Rectal smooth muscle tissue (tissue), 1 donor: ENCODE measurements at regions not wholly inside any gene's neighbourhood (a gene's known extent, or its start where the extent isn't known, plus 50 kb on each side); places are given as distances from the start of the nearest gene placed in this dataset.
"Not testable (repeated sequence)": the region's sequence is repeated elsewhere in the genome, so short reads cannot be mapped to it uniquely, and the experiment has no call there.

Experiments
- H3K27ac ChIP-seq: one replicate; pipeline ENCODE4 v1.7.0; 2013; ENCODE audit warnings: low read depth, low read length, inconsistent platforms
- H3K27me3 ChIP-seq: one replicate; pipeline ENCODE4 v1.7.0; 2013; ENCODE audit warnings: low read length; ENCODE audit not compliant: control insufficient read depth, insufficient read depth
- H3K36me3 ChIP-seq: one replicate; pipeline ENCODE4 v1.7.0; 2013; ENCODE audit warnings: low read length; ENCODE audit not compliant: control insufficient read depth, insufficient read depth
- H3K4me1 ChIP-seq: one replicate; pipeline ENCODE4 v1.7.0; 2013; ENCODE audit warnings: low read length; ENCODE audit not compliant: control insufficient read depth, insufficient read depth
- H3K4me3 ChIP-seq: one replicate; pipeline ENCODE4 v1.7.0; 2013; ENCODE audit warnings: low read length
- H3K9ac ChIP-seq: one replicate; pipeline ENCODE4 v1.7.0; 2013; ENCODE audit warnings: low read length

DNA sequence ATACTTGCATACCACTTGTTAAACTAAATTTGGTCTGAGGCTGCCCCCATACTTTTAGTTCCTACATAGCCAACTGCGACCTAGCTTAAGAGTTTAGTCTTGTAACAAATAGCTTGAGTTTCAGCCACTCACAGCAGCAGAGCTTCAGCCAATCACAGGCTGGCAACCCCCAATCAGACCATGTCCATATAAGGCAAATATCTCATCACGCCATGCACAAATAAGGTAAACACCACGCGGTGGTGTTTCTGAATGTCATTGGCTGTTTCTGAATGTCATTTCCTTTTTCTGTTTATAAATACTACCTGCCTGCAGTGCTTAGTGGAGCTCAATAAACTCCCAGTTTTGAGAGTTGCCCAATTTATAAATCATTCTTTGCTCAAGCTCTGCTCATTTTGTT lies 143.1 kb upstream of the MAD2L1 start:
- Histone ChIP-seq H3K27ac (no peak overlapping the region), H3K4me3 (no peak overlapping the region), H3K4me1 (no peaks in the 10 kb centered on the region)

DNA sequence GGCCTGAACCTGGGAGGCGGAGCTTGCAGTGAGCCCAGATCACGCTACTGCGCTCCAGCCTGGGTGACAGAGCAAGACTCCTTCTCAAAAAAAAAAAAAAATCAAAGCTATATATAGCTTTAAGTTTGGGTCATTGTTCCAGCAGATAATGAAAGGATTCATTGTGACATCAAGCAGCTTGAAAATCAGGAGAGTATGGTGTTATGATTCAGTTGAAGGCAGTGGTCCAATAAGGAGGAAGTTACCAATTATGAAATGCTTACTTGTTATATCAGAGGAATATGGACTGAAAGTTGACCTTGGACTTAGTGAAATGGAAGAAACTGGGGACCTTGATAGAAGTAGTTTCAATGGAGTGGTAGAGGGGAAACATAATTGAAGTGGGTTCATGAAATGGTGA lies 140.4 kb upstream of the MAD2L1 start:
- Histone ChIP-seq H3K9ac (no peak overlapping the region), H3K4me3 (no peak overlapping the region), H3K27me3 (no peaks in the 10 kb centered on the region), H3K4me1 (no peaks in the 10 kb centered on the region), H3K27ac (no peak overlapping the region), H3K36me3 (no peaks in the 10 kb centered on the region)

More for the DNA sequence above, 143.1 kb upstream of the MAD2L1 start:
- no peaks in the 10 kb centered on the region for H3K27me3 ChIP-seq
- no peaks in the 10 kb centered on the region for H3K36me3 ChIP-seq
- H3K9ac ChIP-seq: no peak overlapping the region

DNA sequence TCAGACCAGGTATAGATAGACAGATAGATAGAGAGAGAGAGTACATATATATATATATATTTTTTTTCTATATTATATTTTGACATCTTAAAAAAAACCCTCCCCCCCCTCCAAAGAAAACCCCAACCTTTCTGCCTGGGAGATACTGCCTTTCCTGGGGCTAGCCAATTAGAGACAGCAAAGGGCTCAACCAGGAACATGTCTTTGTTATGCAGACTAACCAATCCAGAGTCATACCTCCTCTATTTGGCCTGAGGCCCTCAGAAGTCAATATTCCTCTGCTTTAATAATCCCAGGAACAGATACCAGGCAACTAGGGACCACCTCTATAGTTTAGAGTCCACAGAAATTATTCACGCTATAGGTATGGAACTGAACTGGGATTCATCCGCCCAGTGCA lies 135.6 kb upstream of the MAD2L1 start:
- H3K27me3 ChIP-seq: no peaks in the 10 kb centered on the region
- H3K9ac ChIP-seq: no peak overlapping the region
- H3K4me3 ChIP-seq: no peak overlapping the region
- no peaks in the 10 kb centered on the region for H3K4me1 ChIP-seq
- H3K27ac ChIP-seq: no peak overlapping the region
- no peaks in the 10 kb centered on the region for H3K36me3 ChIP-seq

DNA sequence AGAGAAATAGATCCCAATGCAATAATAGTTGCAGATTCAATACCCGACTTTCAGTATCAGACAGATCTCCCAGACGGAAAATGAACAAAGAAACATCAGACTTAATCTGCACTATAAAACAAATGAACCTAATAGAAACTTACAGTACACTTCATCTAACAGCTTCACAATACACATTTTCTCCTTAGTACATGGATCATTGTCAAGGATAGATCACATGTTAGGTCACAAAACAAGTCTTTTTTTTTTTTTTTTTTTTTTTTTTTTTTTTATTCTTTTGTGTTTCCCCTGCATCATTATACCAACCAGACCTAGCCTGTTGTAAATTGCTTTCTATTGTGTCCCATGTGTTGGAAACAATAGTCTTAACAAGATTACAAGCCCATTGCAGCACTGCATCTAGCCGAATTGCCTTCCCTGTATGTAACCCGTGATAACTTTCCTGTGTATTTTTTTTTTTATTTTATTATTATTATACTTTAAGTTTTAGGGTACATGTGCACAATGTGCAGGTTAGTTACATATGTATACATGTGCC lies 134.0 kb upstream of the MAD2L1 start:
- H3K4me3 ChIP-seq, H3K36me3 ChIP-seq, H3K27ac ChIP-seq, H3K27me3 ChIP-seq, H3K4me1 ChIP-seq, H3K9ac ChIP-seq: not testable (repeated sequence)

DNA sequence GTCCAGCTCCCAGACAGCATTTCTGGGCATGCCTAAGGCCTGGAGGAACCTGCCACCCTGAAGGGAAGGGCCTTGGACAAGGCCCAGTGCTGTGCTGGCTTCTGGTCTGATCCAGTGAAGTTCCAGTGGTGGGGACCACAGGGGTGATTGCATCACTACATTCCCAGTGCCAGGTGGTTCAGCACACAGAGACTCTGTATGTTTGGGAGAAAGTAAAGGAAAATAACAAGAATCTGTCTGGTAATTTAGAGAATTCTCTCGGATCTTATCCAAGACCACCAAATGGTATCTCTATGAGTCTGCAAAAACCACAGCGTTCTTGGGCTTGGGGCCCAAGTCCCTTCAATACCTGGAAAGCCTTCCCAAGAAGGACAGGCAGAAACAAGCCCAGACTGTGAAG lies 131.8 kb upstream of the MAD2L1 start:
- Histone ChIP-seq H3K9ac (no peak overlapping the region), H3K27ac (no peak overlapping the region), H3K27me3 (no peaks in the 10 kb centered on the region), H3K36me3 (no peaks in the 10 kb centered on the region), H3K4me3 (no peak overlapping the region), H3K4me1 (no peaks in the 10 kb centered on the region)

DNA sequence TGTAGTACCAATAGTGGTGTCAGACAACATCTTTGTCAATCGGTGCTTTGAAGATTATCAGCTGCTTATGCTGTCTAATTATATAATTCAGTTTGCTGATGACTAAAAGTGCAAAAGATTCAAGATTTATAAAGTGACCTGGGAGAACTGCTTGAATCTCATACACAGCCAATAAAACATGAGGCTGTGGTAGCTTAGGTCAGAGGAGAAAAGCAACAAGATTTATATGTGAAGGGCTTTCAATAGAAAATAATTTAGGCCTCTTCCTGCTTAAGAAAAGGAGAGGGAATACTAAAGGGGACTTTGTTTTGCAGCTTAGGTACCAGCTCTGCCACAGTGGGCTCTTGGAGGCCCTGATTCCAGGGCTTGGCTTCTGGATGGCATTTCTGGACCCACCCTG lies 111.0 kb upstream of the MAD2L1 start:
- Histone ChIP-seq H3K9ac (no peak overlapping the region), H3K4me1 (no peaks in the 10 kb centered on the region), H3K36me3 (no peaks in the 10 kb centered on the region), H3K27ac (no peak overlapping the region), H3K4me3 (no peak overlapping the region), H3K27me3 (no peaks in the 10 kb centered on the region)

DNA sequence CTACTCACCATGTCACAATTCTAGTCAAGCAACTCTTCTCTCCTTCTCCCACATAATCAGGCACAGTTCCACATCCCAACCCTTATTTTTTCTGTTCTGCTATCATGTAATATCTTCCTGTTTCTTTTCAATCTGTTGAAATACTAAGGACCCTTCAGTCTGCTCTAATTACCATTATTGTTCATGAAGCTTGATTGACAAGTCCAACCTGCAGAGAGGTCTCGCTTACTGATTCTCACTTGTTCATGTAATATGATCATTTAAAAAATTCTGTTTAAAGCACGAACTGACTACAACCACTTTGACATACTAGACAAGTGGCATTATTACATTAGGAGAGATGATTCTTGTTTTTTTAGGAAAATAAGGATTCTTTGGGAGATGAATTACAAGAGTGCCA lies 108.6 kb upstream of the MAD2L1 start:
- Histone ChIP-seq H3K4me3 (no peak overlapping the region), H3K4me1 (no peaks in the 10 kb centered on the region), H3K27me3 (no peaks in the 10 kb centered on the region), H3K9ac (no peak overlapping the region), H3K27ac (no peak overlapping the region), H3K36me3 (no peaks in the 10 kb centered on the region)

DNA sequence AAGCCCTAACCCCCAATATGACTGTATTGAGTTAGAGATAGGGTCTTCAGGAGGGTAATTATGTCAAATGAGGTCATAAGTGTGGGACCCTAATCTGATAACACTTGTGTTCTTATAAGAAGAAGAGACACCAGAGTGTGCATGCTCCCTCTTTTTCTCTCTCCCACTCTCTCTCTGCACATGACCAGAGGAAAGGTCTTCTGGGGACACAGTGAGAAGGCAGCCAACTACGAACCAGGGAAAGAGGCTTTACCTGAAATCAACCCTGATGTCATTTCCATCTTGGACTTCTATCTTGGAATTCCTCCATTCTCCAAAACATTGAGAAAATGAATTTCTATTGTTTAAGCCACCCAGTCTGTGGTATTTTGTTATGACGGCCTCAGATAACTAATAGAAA lies 97.2 kb upstream of the MAD2L1 start:
- no peak overlapping the region for H3K9ac ChIP-seq
- no peak overlapping the region for H3K4me3 ChIP-seq
- H3K27me3 ChIP-seq: no peaks in the 10 kb centered on the region
- no peak overlapping the region for H3K27ac ChIP-seq
- H3K4me1 ChIP-seq: no peaks in the 10 kb centered on the region
- no peaks in the 10 kb centered on the region for H3K36me3 ChIP-seq

DNA sequence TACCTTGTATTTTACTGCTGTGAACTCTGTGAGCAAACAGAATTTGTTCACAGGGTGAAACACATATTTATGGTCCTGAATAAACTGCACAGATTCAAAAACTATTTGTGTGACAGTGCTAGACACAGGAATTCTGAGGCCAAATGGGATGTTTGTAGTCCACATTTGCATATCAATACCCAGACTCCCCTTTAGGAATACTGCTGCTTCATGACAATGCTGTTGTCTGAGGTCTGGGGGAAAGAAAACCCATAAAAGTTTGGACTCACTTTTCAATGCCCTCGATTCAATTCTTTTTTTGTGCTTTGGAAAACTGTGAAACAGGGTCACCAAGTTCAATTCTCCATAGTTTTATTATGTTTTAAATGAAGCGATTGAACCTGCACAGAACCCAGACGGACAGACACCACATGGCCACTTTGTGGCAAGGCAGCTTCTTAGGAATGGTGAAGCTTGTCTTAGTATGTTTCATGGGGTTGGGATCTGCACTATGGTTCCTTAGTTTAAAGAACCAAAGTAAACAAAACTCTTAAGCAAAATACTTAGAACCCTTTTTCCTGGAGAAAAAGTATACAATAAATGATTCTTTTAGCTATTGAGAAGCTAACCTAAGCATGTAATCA lies 92.3 kb upstream of the MAD2L1 start:
- Histone ChIP-seq H3K27ac (no peak overlapping the region), H3K36me3 (no peaks in the 10 kb centered on the region), H3K9ac (no peak overlapping the region), H3K4me3 (no peak overlapping the region), H3K27me3 (no peaks in the 10 kb centered on the region), H3K4me1 (no peaks in the 10 kb centered on the region)

DNA sequence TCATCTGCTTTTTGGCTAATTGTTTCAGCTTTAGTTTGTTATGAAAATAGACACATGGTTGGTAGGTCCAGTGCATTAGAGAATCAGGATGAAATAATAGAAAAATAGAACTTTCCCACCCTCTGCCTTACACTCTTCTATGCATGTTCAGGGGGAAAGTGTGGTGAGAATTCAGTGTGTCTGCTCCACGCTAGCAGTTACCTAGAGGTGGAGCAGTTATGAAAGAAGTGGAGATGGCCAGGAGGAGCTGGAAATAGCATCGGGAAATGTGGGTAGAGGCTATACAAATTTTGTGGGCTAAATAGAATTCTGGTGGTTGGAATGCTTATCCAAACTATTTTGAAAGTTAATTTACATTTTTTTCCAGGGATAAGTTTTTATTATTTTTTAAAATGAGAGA lies 91.4 kb upstream of the MAD2L1 start:
- Histone ChIP-seq H3K27me3 (no peaks in the 10 kb centered on the region), H3K36me3 (no peaks in the 10 kb centered on the region), H3K27ac (no peak overlapping the region), H3K4me1 (no peaks in the 10 kb centered on the region), H3K9ac (no peak overlapping the region), H3K4me3 (no peak overlapping the region)

DNA sequence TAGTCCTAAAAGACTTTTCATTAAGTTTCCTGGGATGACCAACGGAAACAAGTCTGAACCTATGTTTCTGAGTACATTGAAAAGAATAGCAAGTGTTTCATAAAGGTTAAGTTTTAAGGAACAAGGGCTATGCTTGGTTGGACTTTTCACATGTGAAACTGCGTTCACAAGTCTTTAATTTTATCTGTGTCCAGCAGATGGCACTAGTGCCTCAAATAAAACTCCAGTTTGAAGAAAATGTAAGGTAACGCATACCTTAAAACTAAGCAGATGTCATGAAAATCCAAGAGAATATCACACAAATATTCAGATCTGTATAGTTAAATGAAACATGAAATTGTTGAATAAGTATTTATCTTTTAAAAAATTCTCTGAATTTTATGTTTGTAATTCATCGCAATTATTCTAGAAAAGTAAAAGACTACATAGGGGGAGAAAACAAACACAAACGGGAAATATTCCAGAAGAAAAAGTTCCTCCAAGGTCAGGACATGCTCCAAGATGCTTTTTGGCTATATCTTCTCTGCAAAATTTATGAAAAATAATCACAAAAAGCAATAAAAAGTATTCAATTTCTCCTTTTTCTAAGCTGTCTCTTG lies 89.6 kb upstream of the MAD2L1 start:
- Histone ChIP-seq H3K27ac (no peak overlapping the region), H3K4me1 (no peaks in the 10 kb centered on the region), H3K27me3 (no peaks in the 10 kb centered on the region), H3K36me3 (no peaks in the 10 kb centered on the region), H3K4me3 (no peak overlapping the region), H3K9ac (no peak overlapping the region)

DNA sequence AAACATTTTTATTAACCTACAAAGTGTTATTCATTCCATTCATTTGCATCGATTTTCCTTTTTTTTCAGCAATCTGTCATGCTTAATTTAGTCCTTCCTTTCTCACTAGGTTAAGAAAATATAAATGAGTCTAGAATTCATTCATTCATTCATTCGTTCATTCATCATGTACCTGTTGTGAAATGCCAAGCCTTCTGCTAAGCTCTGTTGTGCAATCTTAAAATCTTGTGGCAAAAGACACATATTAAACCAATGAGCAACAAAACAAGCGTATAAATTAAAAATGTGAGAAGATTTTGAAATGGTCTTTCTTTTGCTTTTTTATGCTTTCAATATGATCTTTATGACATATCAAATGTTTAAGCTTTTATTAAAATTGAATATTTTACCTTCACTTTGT lies 88.6 kb upstream of the MAD2L1 start:
- no peaks in the 10 kb centered on the region for H3K4me1 ChIP-seq
- H3K4me3 ChIP-seq: no peak overlapping the region
- no peaks in the 10 kb centered on the region for H3K36me3 ChIP-seq
- no peaks in the 10 kb centered on the region for H3K27me3 ChIP-seq
- H3K27ac ChIP-seq: no peak overlapping the region
- no peak overlapping the region for H3K9ac ChIP-seq

DNA sequence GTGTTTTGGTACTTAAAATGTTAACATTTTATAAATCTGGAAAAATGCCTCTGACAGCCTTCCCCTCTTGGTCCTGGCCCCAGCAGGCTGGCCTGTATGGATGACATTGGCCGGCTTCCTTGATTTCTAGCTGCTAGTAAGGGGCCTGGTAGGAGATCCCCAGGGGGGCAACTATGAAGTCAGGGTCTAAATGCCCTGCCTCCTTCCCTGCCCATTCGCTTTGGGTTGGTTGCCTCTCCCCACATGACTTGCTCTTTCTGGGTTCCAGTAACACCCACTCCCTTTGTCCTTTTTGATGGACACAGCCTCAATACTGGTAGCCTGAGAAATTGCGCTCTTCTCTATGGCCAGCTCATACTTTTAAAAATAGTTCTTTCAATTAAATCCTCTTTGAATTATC lies 78.0 kb upstream of the MAD2L1 start:
- H3K27me3 ChIP-seq: no peaks in the 10 kb centered on the region
- no peak overlapping the region for H3K9ac ChIP-seq
- no peaks in the 10 kb centered on the region for H3K36me3 ChIP-seq
- H3K27ac ChIP-seq: no peak overlapping the region
- no peak overlapping the region for H3K4me3 ChIP-seq
- H3K4me1 ChIP-seq: no peaks in the 10 kb centered on the region
